ENCODE measurements at regions not wholly inside any gene's neighbourhood (a gene's known extent, or its start where the extent isn't known, plus 50 kb on each side); places are given as distances from the start of the nearest gene placed in this dataset.

DNA sequence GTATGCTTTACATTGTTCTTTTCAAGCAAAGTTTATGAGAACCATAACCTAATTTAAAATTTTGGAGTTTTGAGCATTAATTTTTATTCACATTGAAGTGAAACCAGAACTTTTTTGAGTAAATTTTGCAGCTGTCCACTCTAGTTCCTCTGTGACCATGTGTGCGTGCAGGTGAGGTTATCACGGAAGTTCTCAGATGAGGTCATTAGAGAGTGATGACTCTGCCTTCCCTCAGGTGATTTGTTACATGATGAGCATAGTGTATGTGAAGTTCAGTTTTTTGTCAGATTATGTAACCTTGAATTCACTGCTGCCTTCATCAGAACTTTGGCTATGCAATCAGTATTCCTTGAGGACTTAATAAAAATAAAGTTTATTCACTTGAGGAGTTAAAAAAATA lies 828.2 kb downstream of the ADGRL2 start:
- Histone ChIP-seq H3K4me1 (ENCODE audit: control insufficient read depth in 1 of 2, low read depth in 2 of 2) (no peaks in the 10 kb centered on the region), H3K9me3 (peaks cover 3% of the 10 kb centered on the region), H3K27me3 (replicated peaks; ENCODE audit: insufficient read depth) (no peaks in the 10 kb centered on the region), H3K27ac (no peak overlapping the region), H3K36me3 (no peaks in the 10 kb centered on the region), H3K4me3 (no peak overlapping the region)
- TF ChIP-seq, protein P1, sequence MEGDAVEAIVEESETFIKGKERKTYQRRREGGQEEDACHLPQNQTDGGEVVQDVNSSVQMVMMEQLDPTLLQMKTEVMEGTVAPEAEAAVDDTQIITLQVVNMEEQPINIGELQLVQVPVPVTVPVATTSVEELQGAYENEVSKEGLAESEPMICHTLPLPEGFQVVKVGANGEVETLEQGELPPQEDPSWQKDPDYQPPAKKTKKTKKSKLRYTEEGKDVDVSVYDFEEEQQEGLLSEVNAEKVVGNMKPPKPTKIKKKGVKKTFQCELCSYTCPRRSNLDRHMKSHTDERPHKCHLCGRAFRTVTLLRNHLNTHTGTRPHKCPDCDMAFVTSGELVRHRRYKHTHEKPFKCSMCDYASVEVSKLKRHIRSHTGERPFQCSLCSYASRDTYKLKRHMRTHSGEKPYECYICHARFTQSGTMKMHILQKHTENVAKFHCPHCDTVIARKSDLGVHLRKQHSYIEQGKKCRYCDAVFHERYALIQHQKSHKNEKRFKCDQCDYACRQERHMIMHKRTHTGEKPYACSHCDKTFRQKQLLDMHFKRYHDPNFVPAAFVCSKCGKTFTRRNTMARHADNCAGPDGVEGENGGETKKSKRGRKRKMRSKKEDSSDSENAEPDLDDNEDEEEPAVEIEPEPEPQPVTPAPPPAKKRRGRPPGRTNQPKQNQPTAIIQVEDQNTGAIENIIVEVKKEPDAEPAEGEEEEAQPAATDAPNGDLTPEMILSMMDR (IDR thresholded peaks at IDR 0.05) = no peak
- DNase-seq (ENCODE audit: low spot score) (no peak), ATAC-seq (ENCODE audit: insufficient number of reproducible peaks, low FRiP score, low read depth) (no peak)

DNA sequence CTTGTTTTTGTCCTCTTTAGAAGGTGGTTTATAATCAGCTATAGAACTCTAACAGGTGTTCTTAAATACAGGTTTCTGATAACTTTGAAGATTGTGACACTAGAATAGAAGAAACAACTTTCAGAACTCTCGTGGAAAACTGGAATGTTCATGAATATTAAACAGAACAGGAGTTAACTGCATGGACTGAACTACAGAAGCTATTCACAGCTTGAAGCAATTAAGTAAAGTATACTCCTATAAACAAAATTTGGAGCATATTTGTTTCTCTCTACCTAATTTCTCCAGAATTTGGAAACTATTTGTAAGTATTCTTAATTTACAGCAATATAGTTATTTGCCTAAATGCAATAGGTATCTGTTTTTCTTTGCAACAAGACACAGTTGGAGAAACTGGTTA lies 824.8 kb downstream of the ADGRL2 start:
- Histone ChIP-seq H3K27me3 (replicated peaks; ENCODE audit: insufficient read depth) (no peaks in the 10 kb centered on the region), H3K9me3 (peaks cover 3% of the 10 kb centered on the region), H3K4me1 (ENCODE audit: control insufficient read depth in 1 of 2, low read depth in 2 of 2) (no peaks in the 10 kb centered on the region), H3K36me3 (no peaks in the 10 kb centered on the region), H3K27ac (no peak overlapping the region), H3K4me3 (no peak overlapping the region)
- no peak for ATAC-seq (ENCODE audit: insufficient number of reproducible peaks, low FRiP score, low read depth)
- DNase-seq (ENCODE audit: low spot score) = no peak
- TF ChIP-seq, protein P1 (IDR thresholded peaks at IDR 0.05) = no peak

DNA sequence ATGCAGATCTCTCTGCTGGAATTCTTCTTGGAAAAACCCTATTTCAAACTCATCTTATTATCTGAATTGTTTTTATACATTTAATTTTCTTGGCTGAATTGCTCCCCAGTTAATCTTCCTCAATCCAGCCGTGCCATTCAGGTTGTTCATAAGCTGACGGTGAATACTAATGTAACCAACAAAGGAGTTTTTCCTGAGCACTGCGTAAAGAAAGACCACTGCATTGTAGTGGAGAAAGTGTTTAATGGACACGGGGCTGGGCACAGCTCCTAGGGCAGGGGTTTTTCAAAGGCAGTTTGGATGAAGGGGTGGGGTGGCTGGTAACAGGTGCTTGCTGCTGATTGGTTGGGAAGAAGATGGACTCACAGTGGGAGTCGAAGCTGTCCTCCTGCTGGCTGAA lies 820.3 kb downstream of the ADGRL2 start:
- no peaks in the 10 kb centered on the region for H3K4me1 ChIP-seq (ENCODE audit: control insufficient read depth in 1 of 2, low read depth in 2 of 2)
- TF ChIP-seq, protein P1 (IDR thresholded peaks at IDR 0.05) = no peak

DNA sequence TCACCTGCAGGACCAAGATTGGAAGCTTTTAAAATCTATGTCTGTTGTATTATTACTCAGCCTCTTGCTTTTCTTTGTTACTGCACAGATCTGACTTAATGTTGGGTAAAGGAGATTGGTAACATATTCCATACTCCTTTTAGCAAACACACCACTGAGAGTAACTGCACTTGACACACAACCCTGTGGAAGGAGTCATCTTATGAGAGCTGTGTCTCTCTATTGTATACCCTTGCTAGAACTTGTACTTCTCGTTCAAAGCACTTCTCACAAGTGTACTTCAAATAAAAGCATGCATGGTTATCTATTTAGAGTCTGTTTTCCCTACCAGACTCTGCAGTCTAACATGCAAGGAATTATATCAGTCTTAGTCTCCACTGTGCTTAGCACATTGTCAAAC lies 813.4 kb downstream of the ADGRL2 start:
- no peak for ATAC-seq (ENCODE audit: insufficient number of reproducible peaks, low FRiP score, low read depth)

More for the DNA sequence above, 820.3 kb downstream of the ADGRL2 start:
- H3K4me3 ChIP-seq = no peak overlapping the region
- DNase-seq (ENCODE audit: low spot score) (no peak), ATAC-seq (ENCODE audit: insufficient number of reproducible peaks, low FRiP score, low read depth) (no peak)
- H3K27ac ChIP-seq = no peak overlapping the region
- peaks cover 3% of the 10 kb centered on the region for H3K9me3 ChIP-seq
- no peaks in the 10 kb centered on the region for H3K27me3 ChIP-seq (replicated peaks; ENCODE audit: insufficient read depth)
- H3K36me3 ChIP-seq = no peaks in the 10 kb centered on the region

DNA sequence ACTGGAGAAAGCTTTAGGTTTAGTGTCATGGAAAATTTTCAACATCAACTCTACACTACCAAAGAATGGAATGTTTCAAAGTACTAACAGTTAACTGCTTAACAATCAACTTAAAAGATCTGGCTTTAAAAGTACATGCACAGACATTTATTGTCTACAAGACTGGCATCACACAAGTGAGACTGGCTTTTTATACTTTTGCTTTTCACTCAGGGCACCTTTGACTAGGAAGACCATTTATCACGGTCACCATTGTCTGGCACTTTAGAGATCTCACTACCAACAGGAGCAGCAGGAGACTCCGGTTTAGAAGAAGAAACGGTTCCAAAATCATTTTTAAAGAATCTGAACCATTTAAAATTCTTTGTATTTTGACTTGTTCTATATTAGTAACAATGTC lies 812.3 kb downstream of the ADGRL2 start:
- TF ChIP-seq, protein P1 (IDR thresholded peaks at IDR 0.05) = no peak
- DNase-seq (ENCODE audit: low spot score) (no peak), ATAC-seq (ENCODE audit: insufficient number of reproducible peaks, low FRiP score, low read depth) (no peak)
- Histone ChIP-seq H3K27me3 (replicated peaks; ENCODE audit: insufficient read depth) (no peaks in the 10 kb centered on the region), H3K4me1 (ENCODE audit: control insufficient read depth in 1 of 2, low read depth in 2 of 2) (no peaks in the 10 kb centered on the region), H3K36me3 (no peaks in the 10 kb centered on the region), H3K27ac (no peak overlapping the region), H3K4me3 (no peak overlapping the region), H3K9me3 (no peaks in the 10 kb centered on the region)

More for the DNA sequence above, 813.4 kb downstream of the ADGRL2 start:
- no peaks in the 10 kb centered on the region for H3K36me3 ChIP-seq
- no peaks in the 10 kb centered on the region for H3K27me3 ChIP-seq (replicated peaks; ENCODE audit: insufficient read depth)
- TF ChIP-seq, protein P1 (IDR thresholded peaks at IDR 0.05) = no peak
- H3K4me3 ChIP-seq = no peak overlapping the region
- no peaks in the 10 kb centered on the region for H3K4me1 ChIP-seq (ENCODE audit: control insufficient read depth in 1 of 2, low read depth in 2 of 2)
- no peaks in the 10 kb centered on the region for H3K9me3 ChIP-seq
- DNase-seq (ENCODE audit: low spot score) = no peak
- H3K27ac ChIP-seq = no peak overlapping the region

All from thoracic aorta (tissue), 2 donors.